Subcutaneous abdominal adipose tissue (tissue), 5 donors: ENCODE measurements at regions not wholly inside any gene's neighbourhood (a gene's known extent, or its start where the extent isn't known, plus 50 kb on each side); places are given as distances from the start of the nearest gene placed in this dataset.

ENCODE experiments used
- H3K27ac ChIP-seq: one replicate; pipeline ENCODE4 v1.7.0; 2013; ENCODE audit warnings: low read depth, mild to moderate bottlenecking, inconsistent platforms, low read length, moderate library complexity
- H3K27me3 ChIP-seq, 5 donors: one replicate each; pipeline ENCODE4 v1.7.0; 2013; ENCODE audit warnings: low read length in 5 of 5, inconsistent platforms in 1 of 5; ENCODE audit not compliant: control insufficient read depth in 5 of 5, insufficient read depth in 4 of 5
- H3K36me3 ChIP-seq, 5 donors: one replicate each; pipeline ENCODE4 v1.7.0; 2013; ENCODE audit warnings: low read length in 5 of 5; ENCODE audit not compliant: control insufficient read depth in 5 of 5, insufficient read depth in 5 of 5
- H3K4me1 ChIP-seq, 5 donors: one replicate each; pipeline ENCODE4 v1.7.0; 2013; ENCODE audit warnings: low read length in 5 of 5, mild to moderate bottlenecking in 3 of 5, moderate library complexity in 1 of 5; ENCODE audit not compliant: control insufficient read depth in 5 of 5, insufficient read depth in 5 of 5
- H3K4me3 ChIP-seq, 5 donors: one replicate each; pipeline ENCODE4 v1.7.0; 2013; ENCODE audit warnings: low read length in 5 of 5, low read depth in 1 of 5
- H3K9ac ChIP-seq, 5 donors: one replicate each; pipeline ENCODE4 v1.7.0; 2013; ENCODE audit warnings: low read length in 5 of 5, mild to moderate bottlenecking in 4 of 5, moderate library complexity in 3 of 5
- H3K9me3 ChIP-seq, 5 donors: one replicate each; pipeline ENCODE4 v1.7.0; 2013; ENCODE audit warnings: low read length in 5 of 5; ENCODE audit not compliant: control insufficient read depth in 5 of 5
- donor health status: healthy.
- donor health status: healthy.
- donor health status: healthy.
- donor health status: healthy.
- donor health status: healthy.

GRCh38 chr4:38365748-38366310 lies 298.2 kb upstream of the KLF3 start:
- Histone ChIP-seq H3K27me3 (no peaks in the 10 kb centered on the region), H3K9ac (no peak overlapping the region), H3K27ac (peak overlapping the region; percentile 68), H3K4me3 (no peak overlapping the region), H3K9me3 (no peaks in the 10 kb centered on the region), H3K36me3 (no peaks in the 10 kb centered on the region), H3K4me1 (peaks cover 0 to 27% (median 22%) of the 10 kb centered on the region in 5 donors)

GRCh38 chr4:38366456-38366855 lies 297.5 kb upstream of the KLF3 start:
- H3K36me3 ChIP-seq: no peaks in the 10 kb centered on the region
- no peaks in the 10 kb centered on the region for H3K9me3 ChIP-seq
- H3K27me3 ChIP-seq: no peaks in the 10 kb centered on the region
- H3K27ac ChIP-seq: peak overlapping the region; percentile 68
- peaks cover 0 to 28% (median 25%) of the 10 kb centered on the region in 5 donors for H3K4me1 ChIP-seq
- H3K9ac ChIP-seq: peak overlapping the region in 1 of 5 donors; percentile 22
- H3K4me3 ChIP-seq: no peak overlapping the region

- Histone ChIP-seq H3K9me3 (no peaks in the 10 kb centered on the region), H3K4me3 (no peak overlapping the region), H3K9ac (no peak overlapping the region), H3K36me3 (no peaks in the 10 kb centered on the region), H3K27me3 (no peaks in the 10 kb centered on the region), H3K27ac (peak overlapping the region; percentile 68), H3K4me1 (peaks cover 0 to 33% (median 25%) of the 10 kb centered on the region in 5 donors)
These were observed 297.0 kb upstream of the KLF3 start for GRCh38 chr4:38366997-38367396.

DNA sequence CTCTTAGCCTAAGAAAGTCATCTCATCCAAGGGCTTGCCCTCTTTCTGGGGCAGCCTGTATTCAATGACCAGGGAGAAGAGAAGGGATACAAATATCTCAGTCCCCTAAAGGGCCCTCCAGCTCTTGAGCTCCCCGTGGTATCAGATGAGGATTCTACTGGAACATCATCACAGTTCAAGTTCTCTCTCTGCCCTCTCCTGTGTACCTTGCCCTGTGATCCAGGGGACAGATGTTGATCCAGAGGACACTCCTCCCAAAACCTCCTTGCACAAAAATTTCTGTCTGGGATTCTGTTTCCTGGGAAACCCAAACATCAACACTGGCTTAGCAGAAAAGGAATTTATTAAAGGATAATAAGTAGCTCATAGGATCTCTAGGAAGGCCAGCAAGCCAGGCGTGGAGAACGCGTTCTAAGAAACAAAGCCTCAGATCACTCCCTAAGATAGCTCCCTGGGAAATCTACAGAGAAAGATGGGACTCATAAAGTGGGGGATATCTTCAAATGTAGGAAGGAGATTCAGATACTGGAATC lies 296.3 kb upstream of the KLF3 start:
- Histone ChIP-seq H3K4me1 (peaks cover 0 to 35% (median 25%) of the 10 kb centered on the region in 5 donors), H3K9me3 (peaks cover 0 to 3% (median 0%) of the 10 kb centered on the region in 5 donors), H3K27me3 (no peaks in the 10 kb centered on the region), H3K36me3 (no peaks in the 10 kb centered on the region), H3K4me3 (no peak overlapping the region), H3K27ac (peak overlapping the region; percentile 68), H3K9ac (no peak overlapping the region)

GRCh38 chr4:38368613-38369012 lies 295.4 kb upstream of the KLF3 start:
- Histone ChIP-seq H3K9ac (no peak overlapping the region), H3K36me3 (no peaks in the 10 kb centered on the region), H3K9me3 (peaks cover 0 to 3% (median 0%) of the 10 kb centered on the region in 5 donors), H3K4me3 (no peak overlapping the region), H3K27me3 (no peaks in the 10 kb centered on the region), H3K4me1 (peaks cover 0 to 39% (median 28%) of the 10 kb centered on the region in 5 donors), H3K27ac (no peak overlapping the region)

DNA sequence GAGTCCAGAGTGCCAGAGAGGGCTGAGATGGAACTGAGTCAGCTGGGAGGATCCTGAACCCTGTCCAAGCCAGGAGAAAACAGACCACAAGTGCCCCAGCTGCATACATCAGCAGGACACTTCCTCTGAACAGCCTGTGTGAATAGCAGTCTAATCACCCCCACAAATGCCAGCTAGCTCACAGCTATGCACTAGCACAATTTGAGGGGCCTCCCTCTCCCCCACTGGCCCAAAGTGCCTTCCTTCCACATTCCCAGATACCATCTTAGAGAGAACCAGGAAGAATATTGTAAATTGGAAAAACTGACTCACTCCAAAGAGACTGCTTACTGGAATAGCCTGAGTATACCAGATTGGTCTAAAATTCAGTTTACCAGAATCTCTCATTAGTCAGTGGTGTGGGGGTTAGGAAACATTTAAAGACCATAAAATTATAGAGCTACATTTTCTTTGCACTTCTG lies 292.6 kb upstream of the KLF3 start:
- Histone ChIP-seq H3K27me3 (no peaks in the 10 kb centered on the region), H3K9me3 (peaks cover 0 to 3% (median 0%) of the 10 kb centered on the region in 5 donors), H3K4me1 (peaks cover 0 to 31% (median 19%) of the 10 kb centered on the region in 5 donors), H3K9ac (no peak overlapping the region), H3K4me3 (no peak overlapping the region), H3K27ac (peak overlapping the region; percentile 9), H3K36me3 (no peaks in the 10 kb centered on the region)

DNA sequence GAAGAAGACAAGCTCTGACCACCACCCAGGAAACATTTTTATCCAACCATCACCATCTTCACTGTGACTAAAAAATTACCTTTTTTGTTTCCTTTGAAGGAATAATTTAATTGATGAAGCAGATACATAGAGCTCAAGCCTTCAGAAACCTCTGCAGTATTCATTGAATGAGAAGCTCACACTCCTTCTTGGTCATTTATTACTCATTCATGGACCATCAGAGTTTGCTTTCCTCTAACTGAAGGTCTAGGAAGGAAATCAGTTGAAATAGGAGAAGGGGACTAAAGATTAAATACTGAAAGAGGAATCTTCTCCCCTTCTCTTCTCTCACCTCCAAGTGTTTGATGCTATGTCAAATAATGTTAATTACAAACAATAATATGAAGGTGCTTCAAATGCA lies 290.6 kb upstream of the KLF3 start:
- Histone ChIP-seq H3K36me3 (no peaks in the 10 kb centered on the region), H3K4me1 (peaks cover 0 to 18% (median 5%) of the 10 kb centered on the region in 5 donors), H3K27me3 (no peaks in the 10 kb centered on the region), H3K9ac (no peak overlapping the region), H3K9me3 (peaks cover 0 to 3% (median 0%) of the 10 kb centered on the region in 5 donors), H3K27ac (no peak overlapping the region), H3K4me3 (no peak overlapping the region)

- Histone ChIP-seq H3K27ac (no peak overlapping the region), H3K4me3 (no peak overlapping the region), H3K27me3 (no peaks in the 10 kb centered on the region), H3K9me3 (peaks cover 0 to 3% (median 0%) of the 10 kb centered on the region in 5 donors), H3K9ac (no peak overlapping the region), H3K36me3 (no peaks in the 10 kb centered on the region), H3K4me1 (peaks cover 0 to 16% (median 10%) of the 10 kb centered on the region in 5 donors)
These were observed 286.8 kb upstream of the KLF3 start for GRCh38 chr4:38377195-38377594.

GRCh38 chr4:38378478-38378877 lies 285.5 kb upstream of the KLF3 start:
- Histone ChIP-seq H3K27me3 (no peaks in the 10 kb centered on the region), H3K4me3 (no peak overlapping the region), H3K36me3 (no peaks in the 10 kb centered on the region), H3K9ac (no peak overlapping the region), H3K4me1 (peaks cover 2 to 26% (median 15%) of the 10 kb centered on the region in 5 donors), H3K27ac (no peak overlapping the region), H3K9me3 (no peaks in the 10 kb centered on the region)

DNA sequence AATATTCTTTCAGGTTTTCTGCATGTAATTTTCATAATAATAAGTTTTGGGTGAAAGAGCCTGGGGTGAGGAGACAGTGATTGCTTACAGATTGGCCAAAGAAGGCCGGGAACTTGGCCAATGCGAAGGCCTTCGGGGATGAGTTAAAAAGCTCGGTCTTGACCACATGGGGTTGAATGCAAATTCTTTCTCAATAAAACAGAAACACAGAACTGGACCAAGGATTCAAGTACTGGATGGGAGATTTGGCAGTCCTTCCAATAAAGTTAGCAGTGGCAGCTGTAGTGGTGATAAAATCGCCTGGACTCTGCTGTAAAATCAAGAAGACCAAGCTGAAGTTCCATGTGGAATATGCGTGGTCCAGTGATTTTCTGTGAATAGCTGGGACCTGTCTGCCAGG lies 282.2 kb upstream of the KLF3 start:
- no peaks in the 10 kb centered on the region for H3K9me3 ChIP-seq
- H3K4me1 ChIP-seq: peaks cover 2 to 51% (median 38%) of the 10 kb centered on the region in 5 donors
- no peaks in the 10 kb centered on the region for H3K27me3 ChIP-seq
- H3K27ac ChIP-seq: peak overlapping the region; percentile 40
- H3K36me3 ChIP-seq: no peaks in the 10 kb centered on the region
- no peak overlapping the region for H3K9ac ChIP-seq
- no peak overlapping the region for H3K4me3 ChIP-seq
